HG03354 (cell line): ENCODE measurements at regions not wholly inside any gene's neighbourhood (a gene's known extent, or its start where the extent isn't known, plus 50 kb on each side); places are given as distances from the start of the nearest gene placed in this dataset.

Experiments
- ATAC-seq: cut with Tn5 transposase; IDR thresholded peaks from one replicate; pipeline ENCODE4 v1.9.1; 2021; ENCODE audit warnings: mild to moderate bottlenecking; ENCODE audit not compliant: unreplicated experiment, poor library complexity, severe bottlenecking

DNA sequence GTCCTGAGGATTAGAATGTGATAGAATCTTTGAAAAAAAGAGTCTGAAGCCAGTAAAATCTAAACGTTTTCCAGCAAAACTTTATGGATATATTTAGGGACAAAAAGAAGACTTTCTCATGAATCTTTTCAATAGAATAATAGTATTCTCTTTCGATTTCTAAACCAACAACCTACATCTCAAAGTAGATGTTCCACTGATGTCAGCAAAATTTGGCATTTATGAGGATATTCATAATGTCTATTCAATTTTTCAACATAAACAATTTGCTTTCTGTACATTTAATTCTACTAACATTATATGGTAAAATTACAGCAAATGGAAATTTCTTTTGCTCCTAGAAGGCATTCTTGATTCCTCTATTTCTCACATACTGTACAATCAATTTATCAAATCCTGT is 886.5 kb downstream of the CENPC start:
- ATAC-seq, result no peak

DNA sequence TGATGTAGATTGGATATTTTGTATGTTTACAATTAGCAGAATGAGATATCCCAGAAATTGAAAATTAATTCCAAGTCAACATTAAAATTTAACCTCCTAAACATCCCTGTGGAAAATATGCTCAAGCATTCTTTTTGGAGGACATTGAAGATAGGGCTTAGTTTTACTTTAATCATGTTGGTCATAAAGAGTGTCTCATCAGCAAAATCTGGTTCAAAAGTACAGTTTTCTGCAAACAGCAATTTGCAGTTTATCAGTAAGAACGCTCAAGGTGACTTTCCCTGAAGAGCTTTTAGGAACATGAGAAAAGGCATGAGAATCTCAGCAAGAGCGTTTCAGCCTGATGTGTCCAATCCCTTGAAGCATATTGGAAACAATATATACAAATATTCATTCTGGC is 889.8 kb downstream of the CENPC start:
- ATAC-seq, result no peak

DNA sequence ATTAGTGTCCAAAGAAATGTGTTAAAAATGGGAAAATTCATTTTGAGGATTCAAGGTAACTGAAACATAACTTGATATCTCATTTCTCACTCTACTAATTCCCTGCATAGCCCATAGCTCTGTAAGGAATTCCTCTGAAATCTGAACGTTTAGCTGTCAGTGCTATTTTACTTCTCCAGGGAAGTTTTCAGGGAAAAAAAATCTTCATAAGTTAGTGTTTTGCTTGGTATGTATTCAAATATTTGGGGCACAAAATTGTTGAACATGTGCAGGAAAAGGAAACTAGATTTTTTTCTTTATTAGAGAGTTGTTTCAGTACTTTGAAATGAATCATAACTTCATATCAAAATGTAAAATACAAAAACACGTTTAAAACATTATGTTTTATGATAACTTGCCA is 891.4 kb downstream of the CENPC start:
- no peak for ATAC-seq

DNA sequence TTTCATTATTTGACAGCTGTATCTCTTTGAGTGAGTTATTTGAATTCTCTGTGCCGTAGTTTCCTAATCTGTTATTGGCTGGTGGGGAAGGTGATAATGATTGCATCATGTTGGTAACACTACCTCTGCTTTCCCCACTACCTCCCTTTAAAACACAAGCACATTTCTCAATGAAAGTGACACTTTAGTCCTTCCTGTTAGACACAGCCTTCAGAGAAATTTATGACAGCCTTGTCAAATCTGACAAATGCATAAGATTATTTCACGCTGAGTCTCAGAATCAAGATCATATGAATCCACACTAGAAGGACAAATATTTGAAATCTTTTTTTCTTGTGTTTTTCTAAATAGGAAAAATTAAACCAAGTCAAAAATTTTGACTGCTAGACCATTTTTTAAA is 896.1 kb downstream of the CENPC start:
- no peak for ATAC-seq

DNA sequence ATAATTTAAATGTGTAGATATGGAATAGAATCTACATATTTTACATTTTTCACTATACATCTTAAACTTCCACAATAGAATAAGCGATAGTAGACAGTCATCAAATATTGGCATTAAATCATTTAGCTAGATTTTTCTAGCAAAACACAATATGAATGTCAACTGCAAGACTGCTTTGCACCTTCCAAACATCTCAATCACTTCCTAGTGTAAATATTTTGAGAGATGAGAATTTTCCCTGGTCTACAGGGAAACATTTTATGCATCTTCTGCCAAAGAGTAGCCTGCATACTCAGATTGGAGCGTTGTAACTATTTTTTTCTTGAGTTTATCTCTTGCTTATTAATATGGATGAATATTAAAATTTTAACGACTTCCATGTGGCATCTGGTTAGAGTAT is 897.4 kb downstream of the CENPC start:
- no peak for ATAC-seq

DNA sequence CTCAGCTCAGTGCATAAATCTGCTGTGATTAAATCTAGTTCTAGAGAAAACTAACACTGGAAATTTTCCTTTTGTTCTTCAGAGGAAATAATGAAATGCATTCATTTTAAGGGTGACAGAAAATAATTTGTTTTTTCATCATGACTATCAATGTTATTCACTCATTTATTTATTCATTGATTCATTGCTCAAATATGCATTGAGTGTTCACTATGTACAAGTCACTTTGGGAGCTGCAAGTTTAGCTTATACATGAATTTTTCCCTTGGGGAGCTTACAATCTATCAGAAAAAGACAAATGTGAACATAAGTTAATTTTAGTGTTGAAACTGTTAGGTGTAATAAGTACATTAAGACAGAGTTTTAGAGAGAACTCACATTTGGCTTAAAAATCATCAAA is 897.8 kb downstream of the CENPC start:
- ATAC-seq, result no peak

DNA sequence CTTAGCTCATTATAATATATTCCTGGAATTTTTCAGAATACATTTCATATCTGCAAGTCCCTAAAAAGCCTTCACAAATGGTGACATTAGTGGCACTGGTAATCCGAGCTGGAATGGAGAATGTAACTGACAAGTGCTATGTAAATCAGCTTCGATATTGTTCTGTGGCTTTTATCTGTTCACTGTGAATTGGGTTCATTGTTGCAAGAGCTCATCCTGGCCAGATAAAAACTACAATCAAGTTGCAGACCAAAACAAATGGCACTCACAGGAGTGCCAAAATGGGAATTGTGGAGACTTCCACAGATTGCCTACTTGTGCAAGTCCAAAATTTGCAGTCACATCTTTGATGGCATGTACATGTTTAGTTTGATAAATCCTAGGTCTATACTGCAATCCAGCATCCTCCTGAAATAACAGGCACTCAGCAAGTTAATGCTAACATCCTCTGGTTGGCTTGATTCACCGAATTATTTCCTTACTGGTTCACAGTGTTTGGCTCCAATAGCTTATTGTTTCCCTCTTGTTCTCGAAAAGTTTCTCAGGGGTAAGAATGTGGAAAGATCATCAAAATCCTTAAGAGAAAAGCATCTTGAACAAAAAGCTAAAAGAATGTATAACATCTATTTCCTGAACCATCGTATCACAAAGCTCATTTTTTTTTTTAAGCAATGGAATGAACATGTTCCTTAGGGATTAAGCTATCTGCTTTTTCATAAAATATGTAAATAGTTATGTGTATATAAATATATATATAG is 904.9 kb downstream of the CENPC start:
- no peak for ATAC-seq

DNA sequence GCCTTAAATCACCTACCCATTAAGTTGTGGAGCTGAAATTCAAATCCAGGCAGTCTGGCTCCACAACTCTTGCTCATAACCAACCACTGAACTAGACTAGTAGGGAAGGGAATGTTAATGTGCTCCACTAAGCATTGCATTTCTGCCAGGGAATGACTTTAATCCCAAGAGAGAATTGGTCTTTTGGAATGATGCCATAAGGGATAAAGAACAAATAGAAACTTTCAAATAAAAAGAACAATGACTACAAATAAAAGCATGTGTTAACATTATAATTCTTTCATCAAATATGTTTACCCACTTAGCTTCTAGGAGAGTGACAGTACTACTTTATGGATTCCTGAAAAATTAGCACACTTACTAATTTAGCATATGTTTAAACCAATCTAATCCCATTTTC is 905.9 kb downstream of the CENPC start:
- ATAC-seq, result no peak

DNA sequence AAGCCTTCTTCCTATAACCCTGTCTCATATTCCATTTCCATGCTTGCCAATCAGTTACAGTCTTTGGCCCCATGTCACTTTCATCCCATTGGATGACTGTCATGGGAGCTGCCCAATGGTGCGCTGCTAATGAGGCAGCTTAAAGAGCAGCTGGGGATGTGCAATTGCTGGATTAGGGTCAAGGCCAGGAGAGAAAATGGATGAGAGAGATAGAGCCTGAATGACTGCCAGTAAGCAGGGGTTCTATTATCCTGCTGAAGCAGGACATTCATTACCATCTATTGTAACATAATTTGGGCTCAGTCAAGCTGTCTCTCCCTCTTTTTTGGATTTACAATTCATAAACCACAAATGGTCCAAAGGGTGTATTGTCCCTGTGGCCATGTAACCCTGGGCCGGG is 909.0 kb downstream of the CENPC start:
- ATAC-seq, result no peak

DNA sequence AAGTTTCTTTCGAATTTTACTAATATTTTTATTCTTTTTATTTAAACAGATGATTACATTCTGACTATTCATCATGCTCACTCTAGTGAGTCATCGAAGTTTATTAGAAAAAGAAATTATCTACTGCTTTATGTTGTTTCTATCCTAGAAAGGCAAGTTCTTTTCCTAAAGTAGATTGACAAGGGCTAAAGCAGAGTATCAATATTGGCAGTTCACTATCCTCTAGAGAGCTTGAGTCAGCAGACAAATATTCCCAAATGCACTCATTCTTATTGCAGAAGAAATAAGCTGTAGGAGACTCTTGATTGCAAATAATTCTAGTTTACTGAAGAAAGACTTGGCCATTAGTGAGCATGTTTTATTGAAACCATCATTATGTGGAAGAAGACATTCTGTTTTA is 911.8 kb downstream of the CENPC start:
- no peak for ATAC-seq

DNA sequence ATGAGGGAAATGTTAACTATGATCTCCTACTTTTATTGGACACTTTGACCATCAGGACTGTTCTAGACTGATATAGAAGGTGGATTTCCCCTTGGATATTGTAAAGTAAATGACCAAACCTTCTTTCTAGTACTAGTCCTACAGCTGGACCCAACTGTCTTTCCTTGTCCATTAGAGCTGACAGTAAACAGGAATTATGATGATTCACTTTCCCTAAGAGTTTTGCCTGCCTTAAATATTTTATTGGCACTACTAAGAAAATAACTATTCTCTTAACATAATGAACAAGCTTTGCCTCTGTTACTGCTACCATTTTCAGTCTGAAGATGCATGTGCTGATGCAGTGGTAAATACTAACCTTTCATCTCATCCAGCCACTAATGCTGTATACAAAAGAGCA is 915.4 kb downstream of the CENPC start:
- no peak for ATAC-seq

DNA sequence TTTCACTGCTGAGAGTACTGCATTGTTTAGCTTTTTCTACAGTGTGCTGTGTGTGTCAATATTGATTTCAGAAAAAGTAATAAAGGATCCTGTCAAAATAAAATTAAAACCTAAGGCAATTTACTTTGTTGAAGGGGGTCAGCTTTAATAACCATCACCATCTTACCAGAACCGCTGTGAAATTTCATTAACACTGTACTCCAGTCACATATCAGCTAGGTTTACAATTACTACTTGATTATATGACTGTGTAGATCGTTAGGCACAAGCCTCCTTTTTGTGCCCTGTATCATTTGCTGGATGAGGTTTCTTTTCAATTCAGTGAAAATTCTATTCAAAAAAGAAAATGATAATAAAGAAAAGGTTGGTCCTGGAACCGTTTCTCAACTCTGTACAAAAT is 917.2 kb downstream of the CENPC start:
- no peak for ATAC-seq

DNA sequence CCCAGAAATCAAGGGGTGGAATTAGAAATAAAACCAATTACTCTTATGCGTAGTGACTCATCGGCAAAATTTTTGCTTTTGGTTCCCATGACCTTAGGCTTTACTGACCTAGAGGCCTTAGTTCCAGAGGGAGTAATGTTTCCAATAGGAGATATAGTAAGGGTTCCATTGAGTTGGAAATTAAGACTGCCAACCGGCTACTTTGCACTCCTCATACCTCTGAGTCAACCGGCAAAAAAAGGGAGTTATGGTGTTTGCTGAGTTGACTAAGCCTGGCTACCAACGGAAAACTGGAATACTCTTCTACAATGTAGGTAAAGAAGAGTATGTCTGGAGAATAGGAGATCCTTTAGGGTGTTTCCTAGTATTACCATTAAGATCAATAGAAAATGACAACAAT is 919.8 kb downstream of the CENPC start:
- ATAC-seq, result no peak

DNA sequence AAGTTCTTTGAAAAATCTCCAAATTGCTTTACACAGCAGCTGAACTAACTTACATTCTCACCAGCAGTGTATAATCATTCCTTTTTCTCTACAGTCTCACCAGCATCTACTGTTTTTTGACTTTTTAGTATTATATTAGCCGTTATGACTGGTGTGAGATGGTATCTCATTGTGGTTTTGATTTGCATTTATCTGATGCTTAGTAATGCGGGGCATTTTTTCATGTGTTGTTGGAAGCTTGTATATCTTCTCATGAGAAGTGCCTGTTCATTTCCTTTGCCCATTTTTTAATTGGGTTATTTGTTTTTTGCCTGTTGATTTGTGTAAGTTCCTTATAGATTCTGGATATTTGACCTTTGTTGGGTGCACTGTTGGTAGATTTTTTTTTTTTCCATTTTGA is 931.7 kb downstream of the CENPC start:
- no peak for ATAC-seq

DNA sequence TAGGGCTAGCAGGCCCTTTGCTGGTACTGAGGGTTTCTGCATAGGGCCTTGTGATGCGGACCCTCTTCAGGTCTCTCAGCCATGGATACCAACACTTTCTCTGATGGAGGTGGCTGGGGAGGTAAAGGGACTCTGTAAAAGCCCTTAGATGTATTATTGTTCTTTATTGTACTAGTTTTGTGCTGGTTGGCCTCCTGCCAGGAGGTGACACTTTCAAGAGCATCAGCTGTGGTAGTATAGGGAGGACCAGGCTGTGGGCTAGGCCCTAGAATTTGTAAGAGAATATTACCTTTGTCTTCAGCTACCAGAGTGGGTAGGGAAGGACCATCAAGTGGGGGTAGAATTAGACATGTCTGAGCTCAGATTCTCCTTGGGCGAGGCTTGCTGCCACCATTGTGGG is 936.3 kb downstream of the CENPC start:
- ATAC-seq, result no peak

DNA sequence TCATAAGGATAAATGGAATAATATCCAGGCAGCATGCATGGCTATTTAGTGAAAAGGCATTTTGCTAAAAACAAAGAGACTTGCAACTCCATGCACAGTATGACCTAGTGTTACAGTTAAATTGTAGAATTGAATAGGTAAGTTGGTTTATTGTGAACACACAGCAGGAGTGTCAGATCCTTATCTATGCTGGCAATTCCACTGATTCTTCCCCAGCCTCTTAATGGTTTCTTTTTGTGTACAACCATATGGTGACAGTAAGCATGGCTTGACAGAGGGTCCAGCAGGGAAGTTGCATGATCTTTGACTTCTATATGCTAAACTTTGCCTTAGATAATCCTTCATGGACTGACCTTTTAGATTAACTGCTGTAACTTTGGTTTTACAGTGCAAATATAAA is 936.6 kb upstream of the EPHA5 start:
- no peak for ATAC-seq

DNA sequence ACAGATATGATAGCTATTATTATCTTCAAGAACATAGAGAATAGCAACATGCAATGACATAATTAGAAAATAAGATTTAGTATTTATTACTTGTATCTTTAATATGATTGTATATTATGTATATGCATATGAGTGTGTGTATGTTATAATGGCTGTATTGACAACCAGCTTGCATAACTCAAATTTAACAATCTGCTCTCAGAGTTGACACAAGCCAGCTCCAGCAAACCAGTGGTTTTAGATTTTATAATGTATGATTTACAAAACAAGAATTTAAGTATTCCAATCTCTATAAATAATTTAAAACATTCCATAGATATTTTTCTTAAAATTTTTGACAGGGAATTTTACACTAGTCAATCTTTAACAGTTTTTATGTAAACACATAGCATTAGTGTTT is 935.9 kb upstream of the EPHA5 start:
- ATAC-seq, result no peak

DNA sequence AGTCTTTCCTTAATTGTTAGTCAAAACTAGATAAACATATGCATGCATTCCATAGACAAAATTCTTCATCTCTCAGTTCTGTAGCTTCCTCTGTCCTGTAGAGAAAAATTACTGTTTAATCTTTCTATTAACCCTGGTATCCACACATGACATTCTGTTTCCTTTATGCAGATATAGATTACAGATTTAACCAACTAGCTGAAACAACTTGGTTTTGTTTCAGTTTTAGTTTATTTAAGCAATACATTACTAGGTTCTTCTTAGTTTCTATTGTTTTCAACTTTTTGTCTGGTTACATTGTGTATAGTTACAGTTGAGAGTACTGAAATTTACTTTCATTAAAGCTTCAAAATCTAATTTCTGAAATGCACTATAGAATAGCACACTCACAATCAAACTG is 933.9 kb upstream of the EPHA5 start:
- peak; percentile 71 for ATAC-seq

DNA sequence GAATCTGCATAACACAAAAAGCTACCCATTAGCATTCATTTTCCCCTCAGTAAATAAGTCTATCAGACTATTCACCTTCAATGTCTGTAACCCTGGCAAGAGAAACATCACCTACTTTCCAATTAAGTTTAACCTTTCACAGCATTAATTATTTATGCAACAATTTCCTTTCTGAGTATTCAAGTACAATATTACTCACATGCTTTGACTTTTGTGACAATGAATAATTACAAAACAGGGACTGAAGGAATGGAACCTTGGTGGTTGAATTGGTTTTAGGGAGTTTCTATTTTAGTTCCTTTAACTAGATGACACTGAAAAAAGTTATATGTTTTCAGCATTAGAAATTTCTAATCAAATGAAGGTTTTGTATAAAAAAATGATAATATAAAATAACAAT is 932.3 kb upstream of the EPHA5 start:
- no peak for ATAC-seq

DNA sequence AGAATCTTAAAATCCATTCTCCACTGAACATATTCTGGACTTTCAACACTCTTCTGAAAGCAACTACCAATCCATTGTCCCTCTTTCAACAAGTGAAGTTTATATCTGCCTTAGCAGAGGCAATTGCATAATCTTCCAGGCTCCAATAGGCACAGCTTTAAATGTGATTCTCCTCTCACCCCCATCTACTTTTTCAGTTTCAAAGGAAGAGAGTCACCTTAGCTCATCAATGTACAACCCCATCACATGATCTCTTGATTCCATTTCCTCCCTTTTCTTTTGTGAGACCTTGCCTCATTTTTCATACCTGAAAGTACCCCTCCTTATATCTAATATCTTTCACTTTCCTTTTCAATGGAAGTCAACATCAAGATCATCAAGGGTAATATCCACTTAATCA is 921.7 kb upstream of the EPHA5 start:
- ATAC-seq, result no peak

DNA sequence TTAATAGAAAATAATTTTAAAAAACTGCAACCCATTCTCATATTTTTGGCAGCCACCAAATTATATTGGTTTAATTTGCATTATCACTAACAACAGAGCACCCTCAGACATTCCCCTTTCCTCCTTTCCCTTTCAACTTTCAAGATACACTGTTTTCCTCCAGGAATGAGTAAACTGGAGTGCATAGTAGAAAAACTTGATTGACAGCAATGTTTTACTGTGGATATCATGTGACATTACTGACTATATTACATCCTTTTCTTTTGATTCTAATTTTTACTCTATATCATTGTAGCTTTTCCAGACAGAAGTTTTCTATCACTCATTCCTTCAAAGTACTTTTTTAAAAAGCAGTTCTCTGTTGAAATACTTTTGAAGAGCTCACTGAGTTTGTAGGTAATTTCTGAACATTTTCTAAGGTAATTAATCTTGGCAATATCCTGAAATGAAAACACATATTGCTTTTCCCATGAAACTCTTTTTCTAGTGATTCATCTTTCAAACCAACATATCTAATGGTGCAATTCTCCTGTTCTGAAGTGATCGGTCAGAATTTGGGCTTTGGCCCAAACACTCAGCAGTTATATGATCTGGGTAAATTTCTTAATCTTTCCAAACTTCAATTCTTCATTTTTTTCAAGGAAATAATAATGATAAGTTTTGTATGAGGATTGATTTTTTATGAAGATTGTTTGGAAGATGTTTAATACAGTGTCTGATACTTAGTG is 920.4 kb upstream of the EPHA5 start:
- ATAC-seq, result no peak

DNA sequence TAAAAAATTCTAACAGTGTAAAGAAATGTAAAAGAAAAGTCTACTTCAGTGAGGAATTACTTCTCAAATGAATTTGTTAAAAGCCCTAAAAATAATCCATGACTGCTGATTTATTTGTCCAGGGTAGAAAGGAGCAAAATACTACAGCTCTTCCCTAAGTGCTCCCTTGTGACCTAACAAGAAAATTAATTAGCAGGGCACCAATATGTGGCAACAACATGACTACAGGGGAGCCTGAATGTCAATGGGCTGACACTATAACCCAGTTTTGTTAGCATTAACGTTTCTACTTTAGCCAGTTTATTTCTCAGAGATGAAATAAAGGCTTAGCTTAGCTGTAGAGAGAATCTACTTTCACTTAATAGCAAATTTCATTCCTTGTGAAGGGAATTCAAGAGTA is 918.9 kb upstream of the EPHA5 start:
- ATAC-seq, result no peak
